WERI-Rb-1 (cell line): ENCODE measurements at regions not wholly inside any gene's neighbourhood (a gene's known extent, or its start where the extent isn't known, plus 50 kb on each side); places are given as distances from the start of the nearest gene placed in this dataset.

Source experiments
- DNase-seq: peaks from one replicate; pipeline ENCODE4 v3.0.0-alpha.2; 2020
- H3K27ac ChIP-seq: fragments of 250-450 bp; sonication (Bioruptor Pico); 2 replicates; pipeline ENCODE4 v1.5.1; 2020; ENCODE audit warnings: mild to moderate bottlenecking, moderate library complexity
- H3K27me3 ChIP-seq: fragments of 250-450 bp; sonication (Bioruptor Pico); 2 replicates; pipeline ENCODE4 v1.5.1; 2021; ENCODE audit warnings: mild to moderate bottlenecking, low read depth, moderate library complexity; ENCODE audit not compliant: insufficient read depth, severe bottlenecking
- H3K36me3 ChIP-seq: fragments of 250-450 bp; sonication (Bioruptor Pico); 2 replicates; pipeline ENCODE4 v1.5.1; 2020; ENCODE audit warnings: mild to moderate bottlenecking, moderate library complexity
- H3K4me3 ChIP-seq: 2 replicates; pipeline ENCODE4 v1.5.1; 2011; ENCODE audit warnings: low read depth, mild to moderate bottlenecking, control low read depth, low read length
- H3K9me3 ChIP-seq: fragments of 250-450 bp; sonication (Bioruptor Pico); 2 replicates; pipeline ENCODE4 v1.5.1; 2021; ENCODE audit warnings: mild to moderate bottlenecking, moderate library complexity; ENCODE audit not compliant: severe bottlenecking
- TF ChIP-seq, protein P1 (sequence below): IDR thresholded peaks from 2 replicates; pipeline ENCODE4 v1.5.1; 2011; ENCODE audit warnings: low read depth, mild to moderate bottlenecking, control low read depth, inconsistent platforms, low read length

DNA sequence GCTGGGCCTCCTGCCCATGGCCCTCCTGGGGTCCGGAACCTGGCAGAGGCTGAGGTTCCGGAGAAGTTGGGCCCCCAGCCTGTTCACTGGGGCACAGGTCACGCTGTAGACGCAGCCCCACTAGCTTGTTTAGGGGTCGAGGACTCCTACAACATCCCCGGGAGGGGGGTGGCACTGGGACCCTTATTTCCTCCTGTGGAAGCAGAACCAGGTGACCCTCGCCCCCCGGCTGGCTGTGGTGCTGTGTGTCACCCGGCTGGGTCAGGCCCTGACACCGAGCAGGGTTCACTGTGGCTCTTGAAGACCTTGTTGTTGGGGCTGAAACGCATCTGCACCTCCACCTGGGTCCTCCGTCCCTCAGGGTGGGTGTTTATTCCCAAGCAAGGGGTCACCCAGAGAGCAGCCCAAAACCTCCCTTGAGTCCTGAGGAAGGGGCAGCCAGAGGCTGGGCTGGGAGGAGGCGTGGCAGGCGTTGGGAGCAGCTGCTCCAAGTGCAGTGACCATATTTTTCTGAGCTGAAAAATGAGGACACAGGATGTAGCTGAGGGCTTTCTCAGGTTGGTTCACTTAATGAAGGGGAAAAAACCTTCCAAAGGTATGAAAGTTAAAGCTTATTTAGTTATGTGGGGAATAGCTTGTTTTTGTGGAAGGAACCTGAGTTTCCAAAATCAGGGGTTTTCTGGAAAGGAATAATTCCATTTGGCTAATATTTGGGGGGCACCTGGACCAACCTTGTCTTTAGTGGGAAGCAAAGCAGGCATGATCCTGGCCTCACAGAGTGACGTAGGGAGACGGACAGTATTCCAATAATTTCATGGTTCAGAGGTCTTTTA lies 164.7 kb upstream of the IER5L start:
- no peak for DNase-seq
- no peak overlapping the region for H3K27ac ChIP-seq

DNA sequence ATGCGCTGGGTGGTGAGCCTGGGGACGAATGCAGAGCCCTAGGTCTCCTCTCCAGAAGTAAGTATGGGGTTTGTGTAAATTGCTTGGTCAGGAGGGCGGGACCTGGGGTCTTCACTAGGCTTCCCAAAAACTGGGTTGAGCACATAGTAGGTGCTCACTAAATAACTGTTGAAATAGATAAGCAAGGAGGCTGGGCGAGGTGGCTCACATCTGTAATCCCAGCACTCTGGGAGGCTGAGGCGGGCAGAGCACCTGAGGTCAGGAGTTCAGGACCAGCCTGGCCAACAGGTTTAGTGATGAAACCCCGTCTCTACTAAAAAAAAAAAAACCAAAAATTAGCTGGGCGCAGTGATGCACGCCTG lies 163.9 kb upstream of the IER5L start:
- Histone ChIP-seq H3K4me3 (no peak overlapping the region), H3K9me3 (peaks cover 2% of the 10 kb centered on the region), H3K27ac (no peak overlapping the region), H3K27me3 (no peaks in the 10 kb centered on the region), H3K36me3 (no peaks in the 10 kb centered on the region)
- TF ChIP-seq, protein P1, sequence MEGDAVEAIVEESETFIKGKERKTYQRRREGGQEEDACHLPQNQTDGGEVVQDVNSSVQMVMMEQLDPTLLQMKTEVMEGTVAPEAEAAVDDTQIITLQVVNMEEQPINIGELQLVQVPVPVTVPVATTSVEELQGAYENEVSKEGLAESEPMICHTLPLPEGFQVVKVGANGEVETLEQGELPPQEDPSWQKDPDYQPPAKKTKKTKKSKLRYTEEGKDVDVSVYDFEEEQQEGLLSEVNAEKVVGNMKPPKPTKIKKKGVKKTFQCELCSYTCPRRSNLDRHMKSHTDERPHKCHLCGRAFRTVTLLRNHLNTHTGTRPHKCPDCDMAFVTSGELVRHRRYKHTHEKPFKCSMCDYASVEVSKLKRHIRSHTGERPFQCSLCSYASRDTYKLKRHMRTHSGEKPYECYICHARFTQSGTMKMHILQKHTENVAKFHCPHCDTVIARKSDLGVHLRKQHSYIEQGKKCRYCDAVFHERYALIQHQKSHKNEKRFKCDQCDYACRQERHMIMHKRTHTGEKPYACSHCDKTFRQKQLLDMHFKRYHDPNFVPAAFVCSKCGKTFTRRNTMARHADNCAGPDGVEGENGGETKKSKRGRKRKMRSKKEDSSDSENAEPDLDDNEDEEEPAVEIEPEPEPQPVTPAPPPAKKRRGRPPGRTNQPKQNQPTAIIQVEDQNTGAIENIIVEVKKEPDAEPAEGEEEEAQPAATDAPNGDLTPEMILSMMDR = no peak
- no peak for DNase-seq

More for the DNA sequence above, 164.7 kb upstream of the IER5L start:
- no peak overlapping the region for H3K4me3 ChIP-seq
- peaks cover 2% of the 10 kb centered on the region for H3K9me3 ChIP-seq
- no peaks in the 10 kb centered on the region for H3K36me3 ChIP-seq
- TF ChIP-seq, protein P1 = no peak
- no peaks in the 10 kb centered on the region for H3K27me3 ChIP-seq

DNA sequence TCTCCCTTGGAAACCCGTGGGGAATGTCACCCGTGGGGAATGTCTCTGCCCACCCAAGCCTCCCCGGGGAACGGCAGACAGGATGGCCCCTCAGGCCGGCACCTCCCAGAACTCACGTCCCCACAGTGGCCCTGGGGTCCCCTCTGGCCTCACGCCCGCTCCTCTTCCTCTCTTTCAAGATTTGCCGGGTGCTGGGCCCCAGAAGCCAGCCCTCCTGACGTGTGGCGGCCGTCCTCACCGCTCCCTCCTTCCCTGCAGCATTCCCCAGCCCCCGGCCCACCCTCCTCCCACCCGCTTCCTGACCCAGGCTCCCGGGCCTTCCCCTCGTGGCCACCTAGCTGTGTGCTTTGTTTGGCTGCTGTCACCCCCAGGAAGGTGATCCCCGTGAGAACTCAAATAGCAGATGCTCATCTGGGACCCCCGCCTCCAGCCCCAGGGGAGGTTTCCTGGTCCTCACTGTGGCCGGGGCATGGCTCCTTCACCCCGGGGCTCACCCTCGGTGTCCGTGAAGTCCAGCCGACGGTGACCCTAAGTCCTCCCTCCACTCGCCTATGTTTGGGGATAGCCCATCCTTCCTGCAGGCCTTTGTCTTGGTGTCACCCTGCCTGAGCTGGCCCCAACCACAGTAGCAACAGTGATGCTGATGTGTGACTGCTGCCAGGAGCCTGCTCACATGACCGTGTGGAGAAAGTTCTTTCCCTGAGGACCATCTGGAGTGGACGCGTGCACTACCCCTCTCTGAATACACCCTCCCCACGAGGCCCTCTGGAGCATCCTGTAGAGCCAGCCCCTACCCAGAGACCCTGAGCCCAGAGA lies 163.3 kb upstream of the IER5L start:
- Histone ChIP-seq H3K27me3 (no peaks in the 10 kb centered on the region), H3K9me3 (peaks cover 2% of the 10 kb centered on the region), H3K27ac (no peak overlapping the region; the same call in 1 of the 2 replicates), H3K4me3 (no peak overlapping the region), H3K36me3 (no peaks in the 10 kb centered on the region)
- TF ChIP-seq, protein P1 = no peak
- no peak for DNase-seq

DNA sequence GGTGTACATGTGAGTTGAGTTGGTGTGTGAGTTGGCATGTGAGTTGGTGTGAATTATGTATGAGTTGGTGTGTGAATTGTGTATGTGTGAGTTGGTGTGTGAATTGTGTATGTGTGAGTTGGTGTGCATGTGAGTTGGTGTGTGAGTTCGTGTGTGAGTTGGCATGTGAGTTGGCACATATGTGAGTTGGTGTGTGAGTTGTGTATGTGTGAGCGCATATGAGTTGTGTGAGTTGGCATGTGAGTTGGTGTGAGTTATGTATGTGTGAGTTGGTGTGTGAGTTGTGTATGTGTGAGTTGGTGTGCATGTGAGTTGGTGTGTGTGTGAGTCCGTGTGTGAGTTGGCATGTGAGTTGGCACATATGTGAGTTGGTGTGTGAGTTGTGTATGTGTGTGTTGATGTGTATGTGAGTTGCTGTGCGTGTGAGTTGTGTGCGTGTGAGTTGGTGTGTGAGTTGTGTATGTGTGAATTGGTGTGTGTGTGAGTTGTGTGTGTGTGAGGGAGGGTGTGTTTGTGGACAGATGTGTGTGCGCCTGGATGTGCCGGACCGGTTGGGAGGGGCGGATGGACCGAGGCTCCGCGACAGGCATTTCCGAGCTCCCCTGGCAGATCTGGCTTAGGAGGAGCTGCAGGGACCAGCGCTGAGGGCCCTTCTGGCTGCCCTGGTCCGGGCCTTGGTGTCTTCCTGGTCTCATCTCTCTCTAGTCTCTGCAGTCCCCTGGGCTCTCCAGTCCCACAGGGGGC lies 162.5 kb upstream of the IER5L start:
- Histone ChIP-seq H3K27ac (no peak overlapping the region; the same call in 1 of the 2 replicates), H3K9me3 (peaks cover 2% of the 10 kb centered on the region), H3K4me3 (no peak overlapping the region), H3K27me3 (no peaks in the 10 kb centered on the region), H3K36me3 (no peaks in the 10 kb centered on the region)
- no peak for DNase-seq
- TF ChIP-seq, protein P1 = no peak

DNA sequence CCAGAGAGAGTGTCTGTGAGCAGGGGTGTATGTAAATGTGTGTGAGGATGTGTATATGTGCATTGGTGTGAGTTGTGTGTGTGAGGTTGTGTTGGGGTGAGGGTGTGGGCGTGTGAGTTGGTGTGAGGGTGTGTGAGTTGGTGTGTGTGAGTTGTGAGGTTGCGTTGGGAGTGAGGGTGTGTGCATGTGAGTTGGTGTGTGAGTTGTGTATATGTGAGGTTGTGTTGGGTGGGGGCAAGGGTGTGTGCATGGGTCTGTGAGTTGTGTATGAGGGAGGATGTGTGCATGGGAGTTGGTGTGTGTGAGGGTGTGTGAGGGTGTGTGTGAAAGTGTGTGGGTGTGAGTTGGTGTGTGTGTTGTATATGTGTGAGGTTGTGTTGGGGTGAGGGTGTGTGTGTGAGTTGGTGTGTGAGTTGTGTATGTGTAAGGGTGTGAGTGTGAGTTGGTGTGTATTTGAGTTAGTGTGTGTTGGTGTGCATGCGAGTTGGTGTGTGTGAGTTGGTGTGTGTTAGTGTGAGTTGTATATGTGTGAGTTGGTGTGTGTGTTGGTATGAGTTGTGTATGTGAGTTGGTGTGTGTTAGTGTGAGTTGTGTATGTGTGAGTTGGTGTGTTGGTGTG lies 161.6 kb upstream of the IER5L start:
- TF ChIP-seq, protein P1 = no peak
- Histone ChIP-seq H3K27ac (no peak overlapping the region), H3K4me3 (no peak overlapping the region), H3K36me3 (no peaks in the 10 kb centered on the region), H3K9me3 (no peaks in the 10 kb centered on the region), H3K27me3 (no peaks in the 10 kb centered on the region)
- DNase-seq = no peak
